Limb (tissue), 2 donors: ENCODE measurements at regions not wholly inside any gene's neighbourhood (a gene's known extent, or its start where the extent isn't known, plus 50 kb on each side); places are given as distances from the start of the nearest gene placed in this dataset.
"Not testable (repeated sequence)": the region's sequence is repeated elsewhere in the genome, so short reads cannot be mapped to it uniquely, and the experiment has no call there.

Experiments used
- DNase-seq, 2 donors: peaks; one replicate each; pipeline ENCODE4 v3.0.0-alpha.2; 2016; ENCODE audit errors: extremely low spot score in 2 of 2

GRCh38 chr12:47307680-47308399 lies 228.1 kb upstream of the AMIGO2 start:
- no peak for DNase-seq

GRCh38 chr12:47306773-47307679 lies 227.3 kb upstream of the AMIGO2 start:
- not testable (repeated sequence) for DNase-seq

GRCh38 chr12:47306130-47306529 lies 226.4 kb upstream of the AMIGO2 start:
- no peak for DNase-seq

- no peak for DNase-seq
These were observed 225.7 kb upstream of the AMIGO2 start for GRCh38 chr12:47305464-47305863.

GRCh38 chr12:47303995-47304560 lies 224.3 kb upstream of the AMIGO2 start:
- no peak for DNase-seq

- no peak for DNase-seq
These were observed 223.4 kb upstream of the AMIGO2 start for GRCh38 chr12:47303207-47303606.

GRCh38 chr12:47302111-47302671 lies 222.4 kb upstream of the AMIGO2 start:
- DNase-seq, result no peak

- DNase-seq, result no peak
These were observed 219.8 kb upstream of the AMIGO2 start for GRCh38 chr12:47299586-47299985.

GRCh38 chr12:47297993-47298392 lies 218.2 kb upstream of the AMIGO2 start:
- no peak for DNase-seq

GRCh38 chr12:47296828-47297227 lies 217.1 kb upstream of the AMIGO2 start:
- no peak for DNase-seq

- DNase-seq, result no peak
These were observed 213.6 kb upstream of the AMIGO2 start for GRCh38 chr12:47293406-47293805.

GRCh38 chr12:47286676-47287075 lies 206.9 kb upstream of the AMIGO2 start:
- no peak for DNase-seq
